MM.1S (cell line): ENCODE measurements at regions not wholly inside any gene's neighbourhood (a gene's known extent, or its start where the extent isn't known, plus 50 kb on each side); places are given as distances from the start of the nearest gene placed in this dataset.

ENCODE experiments used
- DNase-seq: peaks from one replicate; pipeline ENCODE4 v3.0.0-alpha.2; 2015
- H2AFZ ChIP-seq: fragments of 300-600 bp; sonication (generic); 2 replicates; pipeline ENCODE4 v1.6.0; 2016; ENCODE audit warnings: antibody characterized with exemption, low read length
- H3F3A ChIP-seq: fragments of 300-600 bp; sonication (generic); 2 replicates; pipeline ENCODE4 v1.6.1; 2016; ENCODE audit warnings: mild to moderate bottlenecking, antibody characterized with exemption, low read length, moderate library complexity, mixed read lengths; ENCODE audit not compliant: insufficient read depth
- H3K27ac ChIP-seq: fragments of 300-600 bp; sonication (generic); 2 replicates; pipeline ENCODE4 v1.5.1; 2016; ENCODE audit warnings: mild to moderate bottlenecking, low read length
- H3K27me3 ChIP-seq: fragments of 300-600 bp; sonication (generic); replicated peaks from 2 replicates; pipeline ENCODE4 v1.6.0; 2016; ENCODE audit warnings: low read length; ENCODE audit not compliant: insufficient read depth
- H3K36me3 ChIP-seq: fragments of 300-600 bp; sonication (generic); replicated peaks from 2 replicates; pipeline ENCODE4 v1.6.1; 2016; ENCODE audit warnings: mild to moderate bottlenecking, low read length, mixed read lengths; ENCODE audit not compliant: insufficient read depth
- H3K4me1 ChIP-seq: fragments of 300-600 bp; sonication (generic); 2 replicates; pipeline ENCODE4 v1.6.1; 2016; ENCODE audit warnings: low read length, mixed read lengths
- H3K4me2 ChIP-seq: fragments of 300-600 bp; sonication (generic); 2 replicates; pipeline ENCODE4 v1.6.0; 2016; ENCODE audit warnings: low read depth, low read length
- H3K4me3 ChIP-seq: fragments of 300-600 bp; sonication (generic); 2 replicates; pipeline ENCODE4 v1.5.1; 2016; ENCODE audit warnings: low read length, mixed read lengths
- H3K79me2 ChIP-seq: fragments of 300-600 bp; sonication (generic); 2 replicates; pipeline ENCODE4 v1.6.1; 2016; ENCODE audit warnings: mixed run types, low read length, mixed read lengths
- H3K9ac ChIP-seq: fragments of 300-600 bp; sonication (generic); 2 replicates; pipeline ENCODE4 v1.6.1; 2016; ENCODE audit warnings: low read length, mixed read lengths
- H3K9me2 ChIP-seq: fragments of 300-600 bp; sonication (generic); replicated peaks from 2 replicates; pipeline ENCODE4 v1.6.1; 2016; ENCODE audit warnings: mild to moderate bottlenecking, low read length, mixed read lengths; ENCODE audit not compliant: insufficient read depth
- H3K9me3 ChIP-seq: fragments of 300-600 bp; sonication (generic); replicated peaks from 2 replicates; pipeline ENCODE4 v1.6.1; 2016; ENCODE audit warnings: mild to moderate bottlenecking, low read length, mixed read lengths; ENCODE audit not compliant: insufficient read depth
- H4K20me1 ChIP-seq: fragments of 300-600 bp; sonication (generic); 2 replicates; pipeline ENCODE4 v1.6.1; 2016; ENCODE audit warnings: mild to moderate bottlenecking, low read length, moderate library complexity, mixed read lengths; ENCODE audit not compliant: insufficient read depth
- EZH2 ChIP-seq: fragments of 300-600 bp; sonication (generic); optimal IDR thresholded peaks from 2 replicates; pipeline ENCODE3; 2017; ENCODE audit warnings: low read depth, mild to moderate bottlenecking, antibody characterized with exemption, low read length, mixed read lengths
- EZH2phosphoT487 ChIP-seq: fragments of 300-600 bp; sonication (generic); IDR thresholded peaks from 2 replicates; pipeline ENCODE4 v1.6.1; 2018; ENCODE audit warnings: antibody characterized with exemption, low read length
- TF ChIP-seq, protein P1 (sequence below): fragments of 300-600 bp; sonication (generic); IDR thresholded peaks from 2 replicates; pipeline ENCODE4 v1.5.1; 2016; ENCODE audit warnings: antibody characterized with exemption, low read length, mixed read lengths

DNA sequence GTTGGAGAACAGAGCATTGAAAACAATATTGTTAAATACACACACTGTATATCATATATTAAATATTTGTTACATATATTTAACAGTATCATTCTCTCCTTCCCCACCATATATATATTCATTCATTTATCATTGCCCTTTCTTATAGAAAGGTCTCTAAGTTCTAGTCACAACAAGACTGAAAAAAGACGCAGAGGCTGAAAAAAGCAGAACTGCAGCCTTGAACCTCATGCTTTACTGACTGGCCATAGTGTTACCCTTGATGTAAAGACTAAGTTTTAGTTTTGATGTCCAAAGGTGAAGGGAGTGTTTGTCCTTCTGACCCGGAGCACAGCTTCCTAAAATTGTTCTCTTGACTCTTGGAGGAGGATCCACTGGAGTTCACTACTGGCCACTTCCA, 247.9 kb downstream of the PTEN start:
- Histone ChIP-seq H3K27ac (no peak overlapping the region), H3F3A (peaks cover 16% of the 10 kb centered on the region; the same call in 1 of the 2 replicates), H3K9ac (no peak overlapping the region), H3K4me3 (no peak overlapping the region), H3K36me3 (no peaks in the 10 kb centered on the region), H3K9me3 (no peaks in the 10 kb centered on the region), H4K20me1 (no peaks in the 10 kb centered on the region), H3K4me1 (peaks cover 37% of the 10 kb centered on the region), H3K79me2 (no peaks in the 10 kb centered on the region), H2AFZ (no peak overlapping the region), H3K4me2 (no peak overlapping the region), H3K9me2 (no peaks in the 10 kb centered on the region), H3K27me3 (no peaks in the 10 kb centered on the region)
- TF ChIP-seq, protein P1, sequence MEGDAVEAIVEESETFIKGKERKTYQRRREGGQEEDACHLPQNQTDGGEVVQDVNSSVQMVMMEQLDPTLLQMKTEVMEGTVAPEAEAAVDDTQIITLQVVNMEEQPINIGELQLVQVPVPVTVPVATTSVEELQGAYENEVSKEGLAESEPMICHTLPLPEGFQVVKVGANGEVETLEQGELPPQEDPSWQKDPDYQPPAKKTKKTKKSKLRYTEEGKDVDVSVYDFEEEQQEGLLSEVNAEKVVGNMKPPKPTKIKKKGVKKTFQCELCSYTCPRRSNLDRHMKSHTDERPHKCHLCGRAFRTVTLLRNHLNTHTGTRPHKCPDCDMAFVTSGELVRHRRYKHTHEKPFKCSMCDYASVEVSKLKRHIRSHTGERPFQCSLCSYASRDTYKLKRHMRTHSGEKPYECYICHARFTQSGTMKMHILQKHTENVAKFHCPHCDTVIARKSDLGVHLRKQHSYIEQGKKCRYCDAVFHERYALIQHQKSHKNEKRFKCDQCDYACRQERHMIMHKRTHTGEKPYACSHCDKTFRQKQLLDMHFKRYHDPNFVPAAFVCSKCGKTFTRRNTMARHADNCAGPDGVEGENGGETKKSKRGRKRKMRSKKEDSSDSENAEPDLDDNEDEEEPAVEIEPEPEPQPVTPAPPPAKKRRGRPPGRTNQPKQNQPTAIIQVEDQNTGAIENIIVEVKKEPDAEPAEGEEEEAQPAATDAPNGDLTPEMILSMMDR: no peak
- TF ChIP-seq EZH2phosphoT487 (no peak), EZH2 (no peak)
- no peak for DNase-seq

DNA sequence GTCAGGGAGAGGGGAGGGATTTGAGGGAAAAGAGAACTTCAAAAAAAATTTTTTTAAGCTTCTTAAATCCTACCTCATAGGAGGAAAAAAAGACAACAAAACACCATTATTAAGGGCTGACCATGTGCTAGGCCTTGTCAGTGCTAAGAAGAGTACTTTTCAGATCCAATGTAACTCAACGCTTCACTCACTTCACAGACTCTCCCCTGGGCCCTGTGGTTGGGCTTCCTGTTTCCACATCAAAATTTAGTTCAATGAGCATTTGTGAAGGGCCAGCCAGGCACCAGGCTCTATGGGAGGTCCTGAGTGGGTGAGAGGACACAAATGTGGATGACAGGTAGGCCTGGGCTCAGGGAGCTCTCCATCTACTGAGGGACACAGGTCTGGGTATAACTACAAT, 249.8 kb downstream of the PTEN start:
- H3K27ac ChIP-seq: no peak overlapping the region
- no peak for DNase-seq
- H3K4me3 ChIP-seq: no peak overlapping the region
- H3K79me2 ChIP-seq: no peaks in the 10 kb centered on the region
- TF ChIP-seq, protein P1: no peak
- H3K4me2 ChIP-seq: no peak overlapping the region
- no peak overlapping the region for H2AFZ ChIP-seq
- H3K36me3 ChIP-seq: no peaks in the 10 kb centered on the region
- H3K9ac ChIP-seq: no peak overlapping the region
- H3K9me2 ChIP-seq: no peaks in the 10 kb centered on the region
- H3K27me3 ChIP-seq: no peaks in the 10 kb centered on the region
- H3F3A ChIP-seq: peaks cover 9% of the 10 kb centered on the region; the same call in 1 of the 2 replicates
- H4K20me1 ChIP-seq: no peaks in the 10 kb centered on the region
- H3K4me1 ChIP-seq: peaks cover 24% of the 10 kb centered on the region
- no peaks in the 10 kb centered on the region for H3K9me3 ChIP-seq

DNA sequence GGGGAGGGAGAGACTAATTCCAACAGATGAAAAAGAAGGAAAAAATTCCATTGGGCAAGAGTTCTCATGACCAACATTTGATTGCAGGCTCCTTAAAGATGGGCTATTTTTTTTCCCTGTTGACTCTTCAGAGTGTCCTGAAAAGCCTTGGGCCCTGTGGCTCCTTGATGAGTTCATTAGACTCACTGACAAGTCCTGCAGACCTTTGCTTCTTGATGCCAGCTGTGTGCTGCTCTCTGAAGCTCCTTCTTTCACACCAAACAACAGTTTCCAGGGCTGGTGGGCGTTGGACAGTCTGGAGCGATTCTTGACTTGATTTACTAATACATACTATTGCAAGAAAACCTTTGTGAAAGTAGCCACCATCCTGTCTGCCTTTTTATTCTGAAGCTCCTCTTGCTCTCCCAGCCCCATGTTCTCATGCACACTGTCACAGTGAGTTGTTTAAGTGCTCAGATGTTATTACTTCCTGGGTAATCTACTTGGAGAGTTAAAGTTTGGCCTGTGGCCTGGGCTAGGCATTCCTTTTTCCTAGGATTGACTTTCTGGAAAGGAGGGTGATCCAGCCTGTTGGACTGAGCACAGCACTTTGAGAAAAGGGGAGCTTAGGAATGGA, 250.3 kb downstream of the PTEN start:
- H3K79me2 ChIP-seq: no peaks in the 10 kb centered on the region
- H3K4me3 ChIP-seq: no peak overlapping the region
- no peaks in the 10 kb centered on the region for H3K9me3 ChIP-seq
- H3K4me2 ChIP-seq: peak overlapping the region; percentile 9; the same call in 1 of the 2 replicates
- H3K9ac ChIP-seq: no peak overlapping the region
- peaks cover 18% of the 10 kb centered on the region for H3K4me1 ChIP-seq
- H4K20me1 ChIP-seq: no peaks in the 10 kb centered on the region
- H3K9me2 ChIP-seq: no peaks in the 10 kb centered on the region
- H3F3A ChIP-seq: peaks cover 4% of the 10 kb centered on the region; the same call in 1 of the 2 replicates
- no peaks in the 10 kb centered on the region for H3K36me3 ChIP-seq
- H3K27me3 ChIP-seq: no peaks in the 10 kb centered on the region
- 0 out of 2 replicates have a peak overlapping the region, but pooled peaks have one; percentile 21 for H2AFZ ChIP-seq
- TF ChIP-seq, protein P1: no peak
- TF ChIP-seq EZH2 (no peak), EZH2phosphoT487 (no peak)
- DNase-seq: no peak
- no peak overlapping the region for H3K27ac ChIP-seq
